Ramos (cell line): ENCODE measurements at regions not wholly inside any gene's neighbourhood (a gene's known extent, or its start where the extent isn't known, plus 50 kb on each side); places are given as distances from the start of the nearest gene placed in this dataset.
"Not testable (repeated sequence)": the region's sequence is repeated elsewhere in the genome, so short reads cannot be mapped to it uniquely, and the experiment has no call there.

Source experiments
- in situ Hi-C: fragments of 300-500 bp; cut with MboI; formaldehyde crosslinking; loops from one replicate; pipeline ENCODE4 v1.14.3; 2022; ENCODE audit warnings: low sequenced_read_pairs; ENCODE audit not compliant: unreplicated experiment

DNA sequence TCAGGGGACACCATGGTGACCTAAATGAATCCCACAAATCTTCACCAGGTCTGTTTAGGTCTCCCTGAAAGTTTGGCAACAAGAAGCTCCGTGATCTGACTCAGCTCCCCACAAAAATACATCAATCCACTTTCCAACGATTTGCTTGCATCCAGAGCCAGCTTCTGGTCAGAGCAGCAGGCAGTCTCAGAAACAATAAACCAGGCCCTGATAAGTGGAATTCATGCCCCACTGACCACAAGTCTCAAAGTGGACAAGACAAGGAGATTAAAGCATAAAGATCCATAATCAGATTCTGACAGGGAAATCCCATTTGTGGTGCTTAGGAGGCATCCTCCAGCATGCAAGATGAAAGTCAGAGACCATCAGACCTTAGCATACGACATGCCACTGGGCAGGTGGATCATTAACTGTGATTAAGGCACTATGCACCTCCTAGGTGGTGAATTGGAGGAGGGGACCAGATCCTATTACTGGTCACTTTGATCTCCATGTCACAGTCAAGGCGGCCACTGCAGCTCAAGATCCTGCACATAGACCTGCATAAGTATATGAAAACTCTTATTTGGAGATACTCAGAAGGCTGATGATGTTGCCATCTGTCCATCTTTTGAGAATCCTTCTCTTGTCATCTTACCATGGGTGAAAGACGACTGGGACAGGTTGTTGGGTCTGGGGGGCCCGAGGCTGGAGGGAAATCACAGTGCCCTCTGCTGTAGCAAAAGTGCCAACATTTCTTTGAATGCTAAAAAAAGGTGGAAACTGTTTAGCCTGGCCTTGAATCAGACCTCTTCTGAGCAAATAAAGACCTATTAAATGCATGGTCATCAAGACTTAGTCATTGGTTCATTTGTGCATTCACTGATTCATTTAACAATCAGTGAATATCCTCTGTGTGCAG lies 309.2 kb upstream of the CCL2 start:
- in situ Hi-C loops, result no loop called here

DNA sequence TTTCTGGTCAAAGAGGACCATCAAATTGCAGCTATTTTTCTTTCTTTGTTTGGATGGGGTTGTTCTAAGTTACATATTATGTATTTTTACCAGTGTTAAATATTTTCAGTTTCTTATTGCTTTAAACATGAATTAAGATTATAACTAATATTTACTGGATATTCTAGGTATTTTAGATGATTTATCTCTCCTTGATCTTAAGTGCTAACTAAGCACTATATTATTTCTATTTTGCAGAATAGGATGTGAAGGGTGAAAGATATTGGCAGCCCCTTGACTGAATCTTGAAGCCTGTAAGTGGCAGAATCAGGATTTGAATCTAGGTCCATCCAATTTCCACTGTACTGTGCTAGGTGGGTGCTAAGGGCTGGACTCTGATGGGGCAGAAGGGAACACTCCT lies 307.3 kb upstream of the CCL2 start:
- in situ Hi-C loops, result no loop called here

DNA sequence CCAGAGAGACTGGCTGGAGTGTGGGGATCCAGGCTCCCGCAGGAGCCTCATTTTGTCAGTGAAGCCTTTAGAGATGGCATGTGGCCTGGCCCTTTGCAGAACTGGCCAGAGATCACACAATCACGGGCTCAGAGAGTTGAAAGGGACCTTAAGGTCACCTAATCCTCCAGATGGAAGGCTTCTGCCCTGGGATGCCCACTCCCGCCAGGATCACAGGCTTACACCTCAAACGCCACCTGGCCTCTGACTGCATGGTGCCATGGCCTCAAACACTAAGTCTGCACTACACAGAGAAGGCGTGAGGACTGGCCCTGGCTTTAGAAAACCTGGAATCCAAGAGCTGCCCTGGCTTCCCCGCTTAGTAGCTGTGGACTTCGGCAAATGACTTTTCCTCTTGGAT lies 306.8 kb upstream of the CCL2 start:
- in situ Hi-C loops, result no loop called here

DNA sequence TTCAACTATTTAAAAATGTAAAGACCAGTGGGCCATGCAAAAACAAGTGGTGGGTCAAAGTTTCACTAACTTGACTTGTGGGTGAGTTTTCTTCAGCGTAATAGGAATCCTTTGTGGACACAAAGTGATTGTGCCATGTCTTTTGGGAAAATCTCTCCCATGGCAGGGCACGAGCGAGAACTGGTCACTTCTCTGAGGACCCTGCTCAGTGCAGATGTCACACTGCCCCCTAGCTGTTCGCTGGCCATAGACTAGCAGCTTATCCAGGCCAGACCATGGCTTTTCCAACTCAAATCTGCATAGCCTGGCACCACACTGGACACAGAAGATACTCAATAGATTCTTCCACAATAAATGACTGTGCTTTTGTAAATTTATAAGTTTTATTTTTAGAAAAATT lies 306.0 kb upstream of the CCL2 start:
- in situ Hi-C loops, result no loop called here

DNA sequence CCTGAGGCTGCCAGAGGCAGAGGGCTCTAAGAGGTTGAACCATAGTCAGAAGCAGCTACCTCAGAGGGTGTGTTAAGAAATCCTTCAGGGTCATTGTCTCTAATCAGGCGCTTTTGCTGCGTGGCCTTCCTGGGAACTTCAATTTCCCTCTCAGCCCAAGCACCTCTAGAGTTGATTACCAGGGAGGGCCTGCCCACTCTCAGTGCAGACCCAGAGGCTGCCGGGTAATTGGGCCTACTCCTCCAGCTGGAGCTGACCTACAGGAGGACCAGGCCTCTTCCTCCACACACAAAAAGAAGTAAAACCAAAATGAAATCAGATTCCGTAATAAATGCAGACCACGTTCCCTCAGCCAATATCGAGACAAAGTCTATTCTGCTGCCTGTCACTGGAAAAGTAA lies 305.0 kb upstream of the CCL2 start:
- in situ Hi-C loops, result no loop called here

DNA sequence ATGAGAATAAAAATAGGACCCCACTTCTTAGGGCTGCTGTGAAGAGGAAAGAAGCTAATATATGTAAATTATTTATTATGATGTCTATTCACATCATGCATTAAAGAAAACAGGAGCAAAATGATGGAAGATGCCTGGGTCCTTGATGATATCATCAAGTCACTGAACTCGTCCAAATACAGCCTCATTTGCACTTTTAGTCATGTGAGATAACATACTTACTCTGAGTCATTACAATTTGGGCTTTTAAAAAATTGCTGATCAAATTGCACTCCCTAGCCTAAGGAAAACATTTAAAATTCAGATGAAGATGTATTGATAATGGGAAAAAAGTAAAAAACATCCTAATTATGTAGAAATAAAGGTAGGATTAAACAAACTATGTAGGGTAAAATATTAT lies 302.7 kb upstream of the CCL2 start:
- in situ Hi-C loops, result no loop called here

DNA sequence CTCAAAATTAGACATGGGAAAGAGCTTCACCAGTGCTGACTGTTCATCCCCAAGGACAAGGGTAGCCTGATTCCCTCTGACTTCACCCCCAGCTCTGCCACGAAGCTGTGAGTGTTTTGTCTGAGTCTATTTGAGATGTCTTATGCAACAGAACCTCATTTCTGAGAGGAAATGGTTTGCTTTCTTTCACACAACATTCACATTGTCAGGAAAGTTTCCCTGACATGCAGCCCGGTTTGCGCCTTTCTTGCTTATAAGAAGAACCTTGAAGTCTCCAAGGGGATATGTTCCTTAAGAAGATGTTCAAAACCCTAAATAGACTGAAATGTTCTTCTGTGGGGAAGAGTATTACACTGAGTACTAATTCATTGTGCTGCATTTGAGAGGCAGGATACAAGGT lies 300.5 kb upstream of the CCL2 start:
- in situ Hi-C loops, result no loop called here

DNA sequence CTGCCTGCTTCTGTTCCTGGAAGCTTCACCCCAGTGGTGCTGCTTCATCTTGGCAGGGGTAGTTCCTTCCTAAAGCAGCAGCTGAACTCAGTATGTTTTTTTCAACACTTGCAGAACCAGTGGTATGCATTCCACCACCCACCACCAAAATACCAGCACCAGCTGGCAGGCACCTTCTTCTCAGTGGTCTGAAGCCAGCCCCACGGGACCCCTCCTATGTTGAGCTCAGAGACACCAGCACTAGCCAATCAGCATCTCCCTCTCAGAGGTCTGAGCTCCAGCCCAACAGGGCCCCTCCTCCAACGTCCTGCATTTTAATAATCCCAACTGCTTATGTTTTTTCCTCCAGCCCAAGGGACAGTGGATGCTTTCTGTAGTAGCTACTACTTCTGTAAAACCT lies 299.6 kb upstream of the CCL2 start:
- in situ Hi-C loops, result no loop called here

DNA sequence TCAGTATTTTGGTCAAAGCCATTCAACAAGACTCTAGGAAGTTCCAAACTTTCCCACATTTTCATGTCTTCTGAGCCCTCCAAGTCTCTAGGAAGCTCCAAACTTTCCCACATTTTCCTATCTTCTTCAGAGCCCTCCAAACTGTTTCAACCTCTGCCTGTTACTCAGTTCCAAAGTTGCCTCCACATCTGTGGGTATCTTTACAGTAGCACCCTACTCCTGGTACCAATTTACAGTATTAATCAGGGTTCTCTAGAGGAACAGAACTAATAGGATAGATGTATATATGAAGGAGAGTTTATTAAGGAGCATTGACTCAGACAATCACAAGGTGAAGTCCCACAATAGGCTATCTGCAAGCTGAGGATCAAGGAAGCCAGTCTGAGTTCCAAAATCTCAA lies 296.0 kb upstream of the CCL2 start:
- in situ Hi-C loops, result not testable (repeated sequence)

DNA sequence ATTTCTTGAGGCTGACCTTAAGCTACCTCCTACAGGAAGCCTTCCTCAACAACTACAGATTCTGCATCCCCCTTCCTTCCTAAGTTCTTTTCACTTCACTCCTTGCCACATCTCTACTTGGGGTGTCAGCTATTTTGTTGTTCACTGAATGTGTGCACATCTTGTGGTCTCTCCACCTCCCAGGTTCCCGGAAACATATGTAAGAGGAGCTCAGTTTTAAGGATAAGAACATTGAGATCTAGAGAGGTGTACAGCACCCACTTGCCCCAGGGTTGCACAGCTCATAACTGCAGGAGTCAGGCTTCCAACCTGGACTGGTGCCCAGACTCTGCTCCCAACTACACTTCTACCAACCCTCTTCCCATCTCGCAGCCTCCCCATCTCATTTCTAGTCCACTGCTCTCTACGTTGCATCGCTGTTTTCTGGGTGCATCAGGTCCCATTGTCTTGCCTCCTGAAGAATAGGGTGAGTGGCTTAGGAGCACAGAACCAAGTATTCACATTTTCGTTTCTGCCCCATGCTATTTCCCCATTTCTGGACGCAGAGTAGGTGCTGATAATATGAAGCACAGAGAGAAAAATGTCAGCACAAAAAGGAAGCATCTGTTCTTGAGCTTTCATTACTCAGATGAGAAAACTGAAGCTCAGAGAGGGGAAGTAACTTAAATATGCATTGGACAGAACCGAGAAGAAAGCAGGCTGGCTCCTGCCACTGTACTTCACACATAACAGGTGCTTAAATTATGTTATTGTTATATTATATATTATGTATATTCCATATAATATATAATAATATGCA lies 292.0 kb upstream of the CCL2 start:
- in situ Hi-C loops, result no loop called here

DNA sequence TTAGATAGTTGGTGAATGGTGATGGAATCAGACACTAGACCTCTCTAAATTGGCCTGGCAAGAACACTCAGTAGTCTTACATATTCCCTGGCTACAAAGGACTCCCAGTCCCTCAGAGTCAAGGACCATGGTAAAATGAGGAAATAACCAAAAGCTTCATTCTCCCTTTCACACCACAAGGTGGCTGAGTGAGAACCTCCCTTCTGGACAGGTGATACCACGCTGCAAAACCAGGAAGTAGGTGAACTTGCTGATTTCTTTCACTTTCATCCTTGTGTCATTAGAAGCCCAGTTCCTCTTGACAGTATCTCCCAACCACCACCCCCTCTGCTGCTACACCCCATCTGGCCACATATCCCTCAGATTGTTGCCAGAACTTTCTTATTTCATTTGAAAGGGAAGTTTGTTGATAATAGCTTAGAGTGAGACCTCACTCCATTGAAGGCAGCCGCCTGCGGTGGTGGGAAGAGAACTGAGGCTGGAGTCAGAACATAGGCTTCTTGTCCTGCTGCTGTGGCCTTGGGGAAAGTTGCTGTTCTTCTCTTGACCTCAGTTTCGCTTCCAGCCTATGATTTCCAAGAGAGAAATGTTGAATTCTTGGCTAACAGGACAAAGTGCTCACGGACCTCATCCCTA lies 290.6 kb upstream of the CCL2 start:
- in situ Hi-C loops, result no loop called here

DNA sequence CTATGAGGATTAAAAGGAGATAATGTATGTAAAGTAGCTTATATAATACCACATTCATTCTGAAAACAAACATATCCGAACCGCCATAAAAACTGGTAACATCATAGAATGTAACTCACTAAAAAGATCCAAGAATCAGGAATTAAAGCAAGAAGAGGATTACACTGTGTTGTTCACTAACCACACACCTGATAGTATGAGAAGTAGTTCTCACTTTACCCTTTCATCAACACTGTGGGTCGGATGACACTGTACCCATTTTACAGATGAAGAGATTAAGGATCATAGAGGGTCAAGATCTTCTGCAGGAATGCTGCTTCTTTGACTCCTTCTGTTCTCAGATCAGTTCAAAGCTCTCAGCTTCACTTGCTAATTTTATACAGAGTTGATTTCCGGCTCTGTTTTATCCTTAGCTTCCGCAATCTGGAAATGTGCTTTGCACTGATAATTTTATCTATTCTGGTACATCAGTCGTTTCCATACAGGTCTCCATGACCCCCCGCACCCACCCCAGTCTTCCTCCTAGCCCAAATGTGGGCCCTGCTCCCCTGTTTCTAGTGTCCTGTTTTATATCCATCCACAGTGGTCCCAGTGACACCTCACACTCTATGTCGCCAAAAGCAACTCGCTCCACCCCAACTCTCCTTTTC lies 288.6 kb upstream of the CCL2 start:
- in situ Hi-C loops, result no loop called here

DNA sequence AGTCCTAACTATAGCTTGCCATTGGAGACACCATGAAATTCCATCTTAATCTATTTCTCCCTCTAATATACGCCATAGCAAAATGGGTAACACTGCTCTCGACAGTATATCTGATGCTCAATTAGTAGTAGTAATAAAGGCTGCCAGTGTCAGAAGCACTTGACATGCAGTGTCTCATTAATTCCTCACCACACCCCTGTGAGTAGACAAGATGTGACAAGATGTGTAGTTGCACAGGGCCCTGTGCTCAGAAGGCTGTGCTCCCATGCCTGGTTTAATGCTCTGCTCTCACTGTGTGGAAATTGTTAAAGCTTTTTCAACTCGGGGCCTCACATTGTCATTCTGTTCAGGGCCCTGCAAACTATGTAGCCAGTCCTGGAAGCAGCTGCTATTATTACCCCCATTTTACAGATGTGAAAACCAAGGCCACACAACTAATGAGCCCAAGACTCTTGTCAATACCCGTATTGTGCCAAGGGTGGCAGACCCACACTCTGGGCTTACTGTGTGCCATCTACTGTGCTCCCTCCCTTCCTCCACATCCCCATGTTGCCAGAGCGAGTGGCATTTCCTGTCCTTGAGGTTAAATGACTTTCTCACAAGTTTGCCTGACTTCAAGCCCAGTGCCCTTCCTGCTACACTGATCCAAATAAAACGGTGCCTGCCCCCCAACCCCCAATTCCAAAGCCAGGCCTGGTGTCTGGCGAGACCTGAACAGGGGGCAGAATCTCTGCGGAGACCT lies 287.3 kb upstream of the CCL2 start:
- in situ Hi-C loops, result no loop called here

DNA sequence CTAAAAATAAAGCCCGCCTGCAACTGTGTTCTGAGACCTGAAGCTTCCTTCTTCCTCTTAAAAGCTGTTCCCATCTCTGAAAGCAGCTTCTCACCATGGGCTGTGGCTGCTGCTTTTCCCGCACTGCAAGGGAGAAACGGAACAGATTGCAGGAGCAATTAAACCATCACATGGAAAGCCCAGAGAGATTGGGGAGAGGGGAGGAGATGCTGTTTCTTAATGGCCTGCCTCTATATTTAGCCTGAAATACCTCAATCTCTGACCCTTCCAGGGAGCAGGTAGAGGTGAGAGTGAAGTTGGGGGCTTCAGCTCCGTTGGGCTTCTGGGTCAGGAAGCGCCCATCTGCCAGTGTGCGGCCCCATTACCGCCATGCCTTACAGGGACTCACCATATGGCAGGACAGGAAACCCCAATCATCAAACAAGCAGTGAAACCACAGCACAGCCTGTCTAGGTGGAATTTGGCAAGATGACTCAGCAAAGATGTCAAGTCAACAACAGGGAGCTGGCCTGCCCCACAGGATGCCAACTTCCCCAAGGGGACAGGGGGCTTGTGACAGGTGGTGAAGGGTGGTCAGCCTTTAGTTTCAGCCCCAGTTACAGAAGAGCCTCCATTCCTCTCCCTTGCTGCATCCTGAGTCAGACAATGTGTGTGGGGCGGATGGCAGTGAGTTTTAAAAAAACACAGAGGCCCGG lies 286.6 kb upstream of the CCL2 start:
- in situ Hi-C loops, result no loop called here

DNA sequence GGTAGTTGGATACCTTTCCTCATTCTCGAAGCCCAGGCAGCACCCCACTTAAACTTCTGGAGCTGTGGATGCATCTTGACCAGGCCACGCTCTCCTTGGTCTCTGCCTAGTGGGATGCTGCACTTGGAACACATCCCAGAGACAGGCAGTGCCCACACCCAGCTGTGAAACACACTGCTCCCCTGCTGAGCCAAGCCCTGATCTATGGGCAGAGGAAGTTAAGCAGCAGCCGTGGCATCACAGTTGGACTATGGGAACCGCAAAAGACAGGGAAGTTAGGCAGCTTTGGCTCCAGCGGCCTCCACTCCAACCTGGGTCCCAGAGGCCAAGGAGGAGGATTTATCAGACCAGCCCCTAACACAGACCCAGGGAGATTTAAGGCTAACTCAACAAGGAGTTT lies 284.8 kb upstream of the CCL2 start:
- in situ Hi-C loops, result no loop called here

DNA sequence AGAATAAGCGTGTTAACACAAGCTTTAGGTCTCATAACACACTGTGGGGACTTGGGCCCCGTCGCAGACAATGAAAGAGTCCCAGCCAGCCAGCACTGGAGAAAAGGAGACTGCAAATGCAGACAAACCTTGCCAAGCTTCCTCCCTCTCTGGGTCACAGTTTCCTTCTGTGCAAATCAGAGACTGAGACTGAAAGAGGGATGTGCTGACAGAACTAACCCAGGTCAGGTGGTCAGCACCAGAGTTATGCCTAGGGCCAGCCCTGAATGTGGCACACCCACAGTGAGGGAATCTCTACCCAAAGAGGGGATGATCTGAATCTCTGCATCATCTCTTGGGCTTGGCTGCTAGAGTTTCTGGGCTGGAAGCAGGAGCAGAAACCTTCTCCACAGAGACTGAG lies 282.3 kb upstream of the CCL2 start:
- in situ Hi-C loops, result no loop called here

DNA sequence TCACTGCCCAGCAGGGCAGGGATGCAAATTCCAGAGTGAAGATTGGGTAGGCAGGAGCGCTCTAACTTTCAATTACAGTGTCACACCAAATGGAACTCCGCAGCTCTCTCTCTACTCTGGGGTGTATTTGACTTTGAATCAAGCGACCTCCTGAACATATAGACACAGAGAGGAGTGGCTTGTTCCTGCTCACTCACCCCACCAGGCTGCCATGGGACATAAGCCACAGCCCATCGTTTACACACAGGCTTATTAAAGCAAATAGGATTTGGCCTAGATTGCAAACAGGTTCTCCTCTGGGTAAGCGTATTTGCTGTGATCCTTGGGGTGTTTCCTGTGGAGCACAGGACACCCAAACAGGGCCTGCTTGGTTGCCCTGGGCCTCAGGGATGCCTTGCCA lies 281.6 kb upstream of the CCL2 start:
- in situ Hi-C loops, result no loop called here

DNA sequence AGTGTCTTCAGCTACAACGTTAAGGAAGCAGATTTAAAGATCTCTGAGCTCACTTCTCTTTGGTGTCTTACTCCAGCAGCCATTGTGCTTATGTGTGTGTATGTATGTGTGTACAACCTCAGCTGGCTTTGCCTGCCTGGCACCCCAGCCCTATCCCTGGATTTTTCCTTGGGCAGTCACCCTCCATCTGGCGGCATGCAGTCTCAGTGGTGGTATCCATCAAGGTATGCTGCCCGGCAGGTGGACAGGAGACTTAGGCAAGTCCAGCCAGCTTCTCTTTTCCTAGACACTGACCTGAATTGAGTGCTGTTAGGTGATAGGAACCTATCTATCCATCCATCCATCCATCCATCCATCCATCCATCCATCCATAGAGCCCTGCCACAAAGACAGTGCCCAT lies 280.8 kb upstream of the CCL2 start:
- in situ Hi-C loops, result no loop called here

DNA sequence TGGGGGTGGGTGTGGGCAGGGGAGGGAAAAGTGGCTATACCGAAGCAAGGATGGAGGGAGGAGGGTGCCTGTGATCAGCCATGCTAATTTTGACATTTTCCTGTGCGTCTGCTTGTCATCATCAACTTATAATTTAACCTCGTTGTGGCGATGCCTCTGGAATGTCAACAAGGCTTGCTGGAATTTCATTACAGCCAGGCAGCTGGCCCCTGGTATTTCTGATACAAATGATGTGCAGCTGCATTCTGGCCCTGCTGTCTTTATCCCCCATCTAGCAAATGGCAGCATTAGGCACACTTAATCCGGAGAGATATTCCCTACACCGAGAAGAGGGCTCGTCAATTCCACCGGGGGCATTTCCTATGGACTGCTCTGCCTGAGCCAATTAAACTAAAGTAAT lies 278.3 kb upstream of the CCL2 start:
- in situ Hi-C loops, result no loop called here
